Right lobe of liver (tissue), 6 donors: ENCODE measurements at regions not wholly inside any gene's neighbourhood (a gene's known extent, or its start where the extent isn't known, plus 50 kb on each side); places are given as distances from the start of the nearest gene placed in this dataset.
A peak's percentile ranks its signal among the peaks of the same experiment; 100 is the strongest.

ENCODE experiments used
- ATAC-seq, 4 donors: fragments of 200-7000 bp; cut with Tn5 transposase; one replicate each; pipeline ENCODE4 v1.9.1; 2020; ENCODE audit warnings: mild to moderate bottlenecking in 4 of 4, moderate library complexity in 4 of 4
- DNase-seq, 3 donors: peaks; one replicate each; pipeline ENCODE4 v3.0.0-alpha.2; 2020
- H3K27ac ChIP-seq, 3 donors: fragments of 200-600 bp; one replicate each; pipeline ENCODE4 v1.8.0; 2022
- H3K27me3 ChIP-seq, 2 donors: fragments of 200-600 bp; one replicate each; pipeline ENCODE4 v1.8.0; 2022
- H3K36me3 ChIP-seq, 4 donors: fragments of 200-600 bp; sonication (generic) in 1 of 4; one replicate each; pipeline versions ENCODE4 v1.5.1 to v1.8.0; 2017 to 2022; ENCODE audit warnings: control low read depth in 1 of 4
- H3K4me1 ChIP-seq, 4 donors: fragments of 200-600 bp; sonication (generic) in 1 of 4; one replicate each; pipeline versions ENCODE4 v1.5.1 to v1.8.0; 2017 to 2022; ENCODE audit warnings: control low read depth in 1 of 4
- H3K4me3 ChIP-seq, 3 donors: fragments of 200-600 bp; one replicate each; pipeline ENCODE4 v1.8.0; 2022
- H3K9me3 ChIP-seq, 4 donors: fragments of 200-600 bp; sonication (generic) in 1 of 4; one replicate each; pipeline versions ENCODE4 v1.5.1 to v1.8.0; 2017 to 2022; ENCODE audit warnings: control low read depth in 1 of 4
- POLR2A ChIP-seq: fragments of 450-650 bp; IDR thresholded peaks from one replicate; pipeline ENCODE4 v1.6.1; 2017; ENCODE audit warnings: antibody characterized with exemption, mild to moderate bottlenecking
- WGBS: methylation state at CpG from one replicate; pipeline ENCODE4 v1.1.6; 2018; ENCODE audit warnings: low coverage, low lambda C conversion rate; ENCODE audit not compliant: insufficient coverage; ENCODE audit errors: missing lambda C conversion rate; 5-methylcytosine and 5-hydroxymethylcytosine counted together
- intact Hi-C, 2 donors: fragments of 100-400 bp; cut with DNase I; formaldehyde crosslinking; loops; one replicate each; pipeline versions ENCODE4 v1.11.2 to v1.14.1; 2022
- TF ChIP-seq, protein P1 (sequence below), 4 donors: fragments of 200-600 bp in 3 of 4; fragments of 450-650 bp in 1 of 4; IDR thresholded peaks; one replicate each; pipeline versions ENCODE4 v1.5.1 to v1.8.0; 2016 to 2022; ENCODE audit warnings: antibody characterized with exemption in 4 of 4, mild to moderate bottlenecking in 2 of 4
- donor health status: DM: no; HTN: yes; CAD: no.
- donor health status: DM: no; HTN: no; CAD: no.
- donor health status: DM: no; HTN: no; CAD: no.
- donor health status: DM: no; HTN: yes; CAD: no.
- donor health status: DM: no; HTN: yes; CAD: no.

- WGBS = 45% methylated on average over 2 of the region's 2 CpGs
- no peaks in the 10 kb centered on the region for H3K27me3 ChIP-seq
- no peak overlapping the region for H3K27ac ChIP-seq
- ATAC-seq = peak; percentile 50 to 74 (median 56)
- no peaks in the 10 kb centered on the region for H3K4me1 ChIP-seq
- peak in 1 of 3 donors; percentile 45 for DNase-seq
- H3K4me3 ChIP-seq = no peak overlapping the region
- intact Hi-C loops = no loop called here
- no peaks in the 10 kb centered on the region for H3K36me3 ChIP-seq
- TF ChIP-seq, protein P1, sequence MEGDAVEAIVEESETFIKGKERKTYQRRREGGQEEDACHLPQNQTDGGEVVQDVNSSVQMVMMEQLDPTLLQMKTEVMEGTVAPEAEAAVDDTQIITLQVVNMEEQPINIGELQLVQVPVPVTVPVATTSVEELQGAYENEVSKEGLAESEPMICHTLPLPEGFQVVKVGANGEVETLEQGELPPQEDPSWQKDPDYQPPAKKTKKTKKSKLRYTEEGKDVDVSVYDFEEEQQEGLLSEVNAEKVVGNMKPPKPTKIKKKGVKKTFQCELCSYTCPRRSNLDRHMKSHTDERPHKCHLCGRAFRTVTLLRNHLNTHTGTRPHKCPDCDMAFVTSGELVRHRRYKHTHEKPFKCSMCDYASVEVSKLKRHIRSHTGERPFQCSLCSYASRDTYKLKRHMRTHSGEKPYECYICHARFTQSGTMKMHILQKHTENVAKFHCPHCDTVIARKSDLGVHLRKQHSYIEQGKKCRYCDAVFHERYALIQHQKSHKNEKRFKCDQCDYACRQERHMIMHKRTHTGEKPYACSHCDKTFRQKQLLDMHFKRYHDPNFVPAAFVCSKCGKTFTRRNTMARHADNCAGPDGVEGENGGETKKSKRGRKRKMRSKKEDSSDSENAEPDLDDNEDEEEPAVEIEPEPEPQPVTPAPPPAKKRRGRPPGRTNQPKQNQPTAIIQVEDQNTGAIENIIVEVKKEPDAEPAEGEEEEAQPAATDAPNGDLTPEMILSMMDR (IDR thresholded peaks at IDR 0.05) = no peak
- no peak for TF ChIP-seq POLR2A
- no peaks in the 10 kb centered on the region for H3K9me3 ChIP-seq
Measured at GRCh38 chrX:7789200-7789599, 53.8 kb upstream of the VCX start.

DNA sequence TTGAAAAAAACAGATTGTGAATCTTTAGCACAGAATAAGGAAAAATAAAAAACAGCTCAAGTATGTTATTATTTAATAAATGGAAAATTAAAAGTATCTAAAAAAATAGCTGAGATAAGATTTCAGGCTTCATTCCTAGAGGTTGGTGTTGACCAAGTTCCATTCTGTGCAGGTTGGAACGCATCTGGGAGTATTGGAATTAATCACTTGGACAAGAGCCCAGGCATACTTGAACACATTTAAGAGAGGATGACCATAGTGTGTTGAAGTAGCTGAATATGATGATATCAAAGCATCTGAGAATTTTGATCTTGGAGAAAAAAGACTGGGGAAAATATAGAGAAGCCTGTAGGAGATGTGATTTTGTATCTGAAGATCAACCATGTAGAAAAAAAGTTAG lies 54.6 kb upstream of the VCX start:
- TF ChIP-seq POLR2A = no peak
- TF ChIP-seq, protein P1 (IDR thresholded peaks at IDR 0.05) = no peak
- Histone ChIP-seq H3K27me3 (no peaks in the 10 kb centered on the region), H3K4me3 (no peak overlapping the region), H3K27ac (no peak overlapping the region), H3K4me1 (no peaks in the 10 kb centered on the region), H3K9me3 (no peaks in the 10 kb centered on the region), H3K36me3 (no peaks in the 10 kb centered on the region)
- ATAC-seq = peak in 2 of 4 donors; percentile 57 to 60
- intact Hi-C loops = no loop called here
- DNase-seq = no peak
- 33% methylated on average over 1 of the region's 1 CpG for WGBS

DNA sequence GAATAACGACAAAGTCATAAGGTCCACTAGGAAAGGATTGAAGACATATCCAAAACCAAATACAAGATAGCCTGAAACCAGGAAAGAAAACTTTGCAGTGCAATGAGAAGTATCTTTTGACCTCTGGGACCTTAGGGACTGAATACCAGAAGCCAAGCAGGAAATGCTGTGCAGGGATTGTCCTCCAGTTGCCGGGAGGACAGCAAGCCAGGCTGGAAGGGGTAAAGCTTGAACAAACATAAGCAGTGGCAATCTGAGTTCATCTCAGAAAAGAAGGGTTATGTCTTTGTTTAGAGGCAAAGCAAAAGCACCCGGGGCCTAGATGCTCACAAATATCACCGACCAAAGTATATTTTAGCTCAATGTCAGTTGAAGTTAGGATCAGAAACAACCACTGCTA lies 55.3 kb upstream of the VCX start:
- no peak overlapping the region for H3K4me3 ChIP-seq
- intact Hi-C loops = no loop called here
- no peaks in the 10 kb centered on the region for H3K27me3 ChIP-seq
- DNase-seq (no peak), ATAC-seq (peak; percentile 43 to 84 (median 62))
- TF ChIP-seq, protein P1 (IDR thresholded peaks at IDR 0.05) = no peak
- TF ChIP-seq POLR2A = no peak
- WGBS = 26% methylated on average over 4 of the region's 4 CpGs
- H3K36me3 ChIP-seq = no peaks in the 10 kb centered on the region
- no peak overlapping the region for H3K27ac ChIP-seq
- H3K9me3 ChIP-seq = no peaks in the 10 kb centered on the region
- H3K4me1 ChIP-seq = no peaks in the 10 kb centered on the region

DNA sequence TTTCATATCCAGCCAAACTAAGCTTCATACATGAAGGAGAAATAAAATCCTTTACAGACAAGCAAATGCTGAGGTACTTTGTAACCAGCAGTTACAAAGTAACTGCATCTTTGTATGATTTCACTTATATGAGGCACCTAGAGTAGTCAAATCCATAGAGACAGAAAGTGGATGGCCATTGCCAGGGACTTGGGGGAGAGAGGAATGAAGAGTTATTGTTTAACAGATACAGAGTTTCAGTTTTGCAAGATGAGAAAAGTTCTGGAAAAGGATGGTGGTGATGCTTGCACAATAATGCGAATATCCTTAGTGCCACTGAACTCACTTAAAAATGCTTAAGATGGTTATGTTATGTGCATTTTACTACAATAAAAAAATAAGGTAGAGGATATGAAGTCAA lies 58.4 kb upstream of the VCX start:
- no peak overlapping the region for H3K27ac ChIP-seq
- 39% methylated on average over 1 of the region's 1 CpG for WGBS

More for the DNA sequence above, 58.4 kb upstream of the VCX start:
- ATAC-seq (peak in 2 of 4 donors; percentile 36 to 57), DNase-seq (no peak)
- H3K4me1 ChIP-seq = no peaks in the 10 kb centered on the region
- TF ChIP-seq, protein P1 (IDR thresholded peaks at IDR 0.05) = no peak
- no peak for TF ChIP-seq POLR2A
- H3K36me3 ChIP-seq = no peaks in the 10 kb centered on the region
- H3K4me3 ChIP-seq = no peak overlapping the region
- intact Hi-C loops = no loop called here
- no peaks in the 10 kb centered on the region for H3K9me3 ChIP-seq
- H3K27me3 ChIP-seq = no peaks in the 10 kb centered on the region
